Heart left ventricle (tissue), 16 donors: ENCODE measurements at regions not wholly inside any gene's neighbourhood (a gene's known extent, or its start where the extent isn't known, plus 50 kb on each side); places are given as distances from the start of the nearest gene placed in this dataset.

Experiments used
- ATAC-seq, 4 donors: fragments of 200-7000 bp; cut with Tn5 transposase; one replicate each; pipeline ENCODE4 v1.9.1; 2020 to 2022; ENCODE audit warnings: moderate library complexity in 4 of 4, mild to moderate bottlenecking in 3 of 4, moderate number of reproducible peaks in 1 of 4
- DNase-seq, 5 donors: peaks; one replicate each; pipeline ENCODE4 v3.0.0-alpha.2; 2020
- H3K27ac ChIP-seq, 12 donors: fragments of 200-600 bp; sonication (generic) in 4 of 12; one replicate each; pipeline versions ENCODE4 v1.5.0 to v1.8.0; 2016 to 2022; ENCODE audit warnings: mild to moderate bottlenecking in 2 of 12
- H3K27me3 ChIP-seq, 9 donors: fragments of 200-600 bp; sonication (generic) in 2 of 9; one replicate each; pipeline versions ENCODE4 v1.5.1 to v1.8.0; 2016 to 2022; ENCODE audit warnings: mild to moderate bottlenecking in 3 of 9
- H3K36me3 ChIP-seq, 9 donors: fragments of 200-600 bp; sonication (generic) in 2 of 9; one replicate each; pipeline versions ENCODE4 v1.5.0 to v1.8.0; 2018 to 2022; ENCODE audit warnings: mild to moderate bottlenecking in 2 of 9
- H3K4me1 ChIP-seq, 12 donors: fragments of 200-600 bp; sonication (generic) in 4 of 12; one replicate each; pipeline versions ENCODE4 v1.5.0 to v1.8.0; 2016 to 2022; ENCODE audit warnings: mild to moderate bottlenecking in 3 of 12
- H3K4me3 ChIP-seq, 12 donors: fragments of 200-600 bp; sonication (generic) in 4 of 12; one replicate each; pipeline versions ENCODE4 v1.5.0 to v1.8.0; 2017 to 2022; ENCODE audit warnings: mild to moderate bottlenecking in 9 of 12, moderate library complexity in 4 of 12
- H3K9me3 ChIP-seq, 12 donors: fragments of 200-600 bp; sonication (generic) in 4 of 12; one replicate each; pipeline versions ENCODE4 v1.5.0 to v1.8.0; 2016 to 2022; ENCODE audit warnings: mild to moderate bottlenecking in 1 of 12
- CTCF ChIP-seq, 12 donors: fragments of 200-600 bp; sonication (generic) in 4 of 12; IDR thresholded peaks; one replicate each; pipeline versions ENCODE4 v1.5.0 to v1.8.0; 2018 to 2022; ENCODE audit warnings: antibody characterized with exemption in 12 of 12, mild to moderate bottlenecking in 5 of 12
- POLR2A ChIP-seq, 2 donors: fragments of 450-650 bp; IDR thresholded peaks; one replicate each; pipeline ENCODE4 v1.6.1; 2017; ENCODE audit warnings: antibody characterized with exemption in 2 of 2, mild to moderate bottlenecking in 2 of 2, moderate library complexity in 2 of 2
- WGBS, 4 donors: extraction: QIAGEN DNeasy Blood & Tissue Kit in 2 of 4; methylation state at CpG; one replicate each; pipeline versions ENCODE4 v1.1.5 to v1.1.7; 2013 to 2018; 5-methylcytosine and 5-hydroxymethylcytosine counted together
- intact Hi-C, 10 donors: fragments of 100-400 bp; cut with DNase I; formaldehyde crosslinking; loops; one replicate each; pipeline versions ENCODE4 v1.11.1 to v1.14.2; 2022
- donor health status: ischemic (EF 13 %, LVEDD 7.1; RV severe dilation, severe dysfunction).
- donor health status: healthy with polysubstance abuse.
- donor health status: DM: no; HTN: yes; CAD: no.
- donor health status: DM: no; HTN: no; CAD: no.
- donor health status: ischemic (EF 25% LVEDD 6.9; RV normal size, moderate dysfunction).
- donor health status: ischemic (EF 25% LVEDD 5.7; RV mildly dilated, moderate dysfunction).
- donor health status: healthy.
- donor health status: DM: yes; HTN: yes; CAD: no.
- donor health status: ischemic (EF 35%, LVEDD 5.7; RV mildly dilated, moderate dysfunction).
- donor health status: nonischemic (EF 11% LVEDD 7.7; RV severe dilation, severe dysfunction).
- donor health status: DM: yes; HTN: yes; CAD: no.
- donor health status: PGD.
- donor health status: ischemic (EF 29% LVEDD 5.4; RV normal size, mild dysfunction).
- donor health status: nonischemic (EF 23%, LVEDD 6.1; RV moderate dilation, normal function).

GRCh38 chr7:131655866-131656265, 99.4 kb upstream of the PODXL start:
- Histone ChIP-seq H3K27ac (peak overlapping the region in 1 of 12 donors; percentile 5), H3K27me3 (no peaks in the 10 kb centered on the region), H3K4me1 (peaks cover 0 to 22% (median 8%) of the 10 kb centered on the region in 12 donors), H3K9me3 (no peaks in the 10 kb centered on the region), H3K4me3 (no peak overlapping the region), H3K36me3 (no peaks in the 10 kb centered on the region)
- 79 to 89% (median 86%) methylated on average over 7 of the region's 7 CpGs for WGBS, 4 donors
- TF ChIP-seq CTCF (IDR thresholded peaks at IDR 0.05), result no peak
- no peak for TF ChIP-seq POLR2A (IDR thresholded peaks at IDR 0.05)
- no peak for ATAC-seq
- intact Hi-C loops, result loop anchor here in 8 of 10 donors (1.0 to 10.0 kb wide), 7 partner anchors 71 to 148 kb away; no protein-coding TSS in a partner anchor
- DNase-seq, result no peak

DNA sequence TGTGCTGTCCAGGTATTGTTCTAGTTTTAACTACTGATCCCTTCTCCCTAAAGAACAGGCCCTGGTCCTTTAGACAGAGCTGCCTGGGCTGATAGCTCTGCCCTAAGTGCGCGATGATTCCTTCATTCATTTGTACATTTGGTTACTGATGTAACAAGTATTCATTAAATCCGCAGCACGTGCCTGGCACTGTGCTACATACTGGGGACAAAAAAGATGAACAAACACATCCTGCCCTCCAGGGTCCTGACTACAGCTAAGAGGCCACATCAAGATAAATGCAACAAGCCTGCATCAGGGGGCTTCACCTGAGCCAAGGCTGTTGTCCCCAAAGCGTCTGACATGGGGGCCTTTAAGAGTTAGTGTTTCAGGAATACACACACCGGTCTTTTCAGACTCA, 99.0 kb upstream of the PODXL start:
- Histone ChIP-seq H3K4me1 (peaks cover 0 to 22% (median 8%) of the 10 kb centered on the region in 12 donors), H3K27ac (peak overlapping the region in 1 of 12 donors; percentile 5), H3K27me3 (no peaks in the 10 kb centered on the region), H3K36me3 (no peaks in the 10 kb centered on the region), H3K9me3 (no peaks in the 10 kb centered on the region), H3K4me3 (no peak overlapping the region)
- TF ChIP-seq CTCF (IDR thresholded peaks at IDR 0.05) (no peak), POLR2A (IDR thresholded peaks at IDR 0.05) (no peak)
- DNase-seq (no peak), ATAC-seq (no peak)
- intact Hi-C loops, result loop anchor here in 8 of 10 donors (1.0 to 10.0 kb wide), 7 partner anchors 71 to 147 kb away; no protein-coding TSS in a partner anchor
- 93 to 96% (median 94%) methylated on average over 6 of the region's 6 CpGs for WGBS, 4 donors

DNA sequence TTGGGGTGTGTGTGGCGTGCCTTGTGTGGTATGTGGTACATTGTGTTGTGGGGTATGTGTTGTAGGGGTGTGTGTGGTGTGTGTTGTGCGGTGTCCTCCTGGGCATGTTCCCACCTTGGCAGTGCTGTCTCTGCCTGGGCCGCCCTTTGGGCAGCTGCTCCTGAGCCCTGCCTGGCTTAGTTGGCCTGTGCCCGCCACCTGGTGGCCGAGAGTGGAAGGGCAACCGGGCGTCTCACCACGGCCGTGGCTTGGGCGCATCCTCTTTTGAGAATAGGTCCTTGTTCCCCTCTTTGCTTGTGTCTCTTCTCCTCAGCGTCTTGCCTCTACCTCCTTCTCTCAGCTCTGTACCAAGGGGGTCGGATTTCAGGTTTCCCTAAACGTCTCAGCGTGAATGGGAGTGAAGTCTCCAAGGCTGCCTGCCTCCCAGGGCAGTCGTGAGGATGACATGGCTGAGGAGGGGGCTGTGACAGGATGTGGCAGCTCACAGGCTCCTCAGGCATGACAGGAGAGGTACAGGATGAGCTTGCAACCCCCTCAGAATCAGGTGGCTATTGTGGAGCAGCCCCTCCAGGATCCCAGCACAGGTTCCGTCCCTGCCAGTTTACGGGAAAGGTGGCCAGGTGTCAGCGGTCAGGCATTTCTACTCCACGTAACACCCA, 98.4 kb upstream of the PODXL start:
- H3K9me3 ChIP-seq, result no peaks in the 10 kb centered on the region
- ATAC-seq (peak; percentile 82 to 89 (median 86)), DNase-seq (peak; percentile 85 to 92 (median 89))
- no peak overlapping the region for H3K27ac ChIP-seq
- no peak for TF ChIP-seq POLR2A (IDR thresholded peaks at IDR 0.05)
- TF ChIP-seq CTCF (IDR thresholded peaks at IDR 0.05), result peak; percentile 84 to 94 (median 88)
- H3K36me3 ChIP-seq, result no peaks in the 10 kb centered on the region
- intact Hi-C loops, result loop anchor here (1.0 to 10.0 kb wide), 10 partner anchors 70 to 146 kb away; partner anchors contain the start of gene PODXL (in 2 of the 10)
- WGBS, 4 donors, result 30% methylated on average over 18 to 19 of the region's 19 CpGs
- peaks cover 0 to 23% (median 8%) of the 10 kb centered on the region in 12 donors for H3K4me1 ChIP-seq
- no peak overlapping the region for H3K4me3 ChIP-seq
- H3K27me3 ChIP-seq, result no peaks in the 10 kb centered on the region

DNA sequence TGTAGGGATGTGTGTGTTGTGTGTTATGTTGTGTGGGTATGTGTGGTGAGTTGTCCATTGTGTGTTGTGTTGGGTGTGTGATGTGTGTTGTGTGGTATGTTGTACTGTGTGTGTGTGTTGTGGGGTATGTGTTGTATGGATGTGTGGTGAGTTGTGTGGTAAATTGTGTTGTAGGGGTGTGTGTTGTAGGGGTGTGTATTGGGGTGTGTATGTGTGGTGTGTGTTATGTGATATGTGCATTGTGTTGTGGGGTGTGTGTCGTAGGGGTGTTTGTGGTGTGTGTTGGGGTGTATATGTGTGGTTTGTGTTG, 97.8 kb upstream of the PODXL start:
- TF ChIP-seq CTCF (IDR thresholded peaks at IDR 0.05), result no peak
- no peak for TF ChIP-seq POLR2A (IDR thresholded peaks at IDR 0.05)
- peaks cover 0 to 28% (median 10%) of the 10 kb centered on the region in 12 donors for H3K4me1 ChIP-seq
- intact Hi-C loops, result loop anchor here (1.0 to 10.0 kb wide), 10 partner anchors 69 to 146 kb away; partner anchors contain the start of gene PODXL (in 2 of the 10)
- DNase-seq (no peak), ATAC-seq (no peak)
- no peaks in the 10 kb centered on the region for H3K9me3 ChIP-seq
- no peaks in the 10 kb centered on the region for H3K36me3 ChIP-seq
- H3K27me3 ChIP-seq, result no peaks in the 10 kb centered on the region
- H3K4me3 ChIP-seq, result no peak overlapping the region
- no peak overlapping the region for H3K27ac ChIP-seq
- WGBS, 4 donors, result 92 to 100% (median 92%) methylated on average over 1 of the region's 1 CpG
